Activated T-cell treated with anti-CD3 and anti-CD28 coated beads, Interleukin-2, amount 50 U/mL, for 1 hour (primary cell): ENCODE measurements at regions not wholly inside any gene's neighbourhood (a gene's known extent, or its start where the extent isn't known, plus 50 kb on each side); places are given as distances from the start of the nearest gene placed in this dataset.

Experiments used
- DNase-seq: peaks from one replicate; pipeline ENCODE4 v3.0.0-alpha.2; 2020

DNA sequence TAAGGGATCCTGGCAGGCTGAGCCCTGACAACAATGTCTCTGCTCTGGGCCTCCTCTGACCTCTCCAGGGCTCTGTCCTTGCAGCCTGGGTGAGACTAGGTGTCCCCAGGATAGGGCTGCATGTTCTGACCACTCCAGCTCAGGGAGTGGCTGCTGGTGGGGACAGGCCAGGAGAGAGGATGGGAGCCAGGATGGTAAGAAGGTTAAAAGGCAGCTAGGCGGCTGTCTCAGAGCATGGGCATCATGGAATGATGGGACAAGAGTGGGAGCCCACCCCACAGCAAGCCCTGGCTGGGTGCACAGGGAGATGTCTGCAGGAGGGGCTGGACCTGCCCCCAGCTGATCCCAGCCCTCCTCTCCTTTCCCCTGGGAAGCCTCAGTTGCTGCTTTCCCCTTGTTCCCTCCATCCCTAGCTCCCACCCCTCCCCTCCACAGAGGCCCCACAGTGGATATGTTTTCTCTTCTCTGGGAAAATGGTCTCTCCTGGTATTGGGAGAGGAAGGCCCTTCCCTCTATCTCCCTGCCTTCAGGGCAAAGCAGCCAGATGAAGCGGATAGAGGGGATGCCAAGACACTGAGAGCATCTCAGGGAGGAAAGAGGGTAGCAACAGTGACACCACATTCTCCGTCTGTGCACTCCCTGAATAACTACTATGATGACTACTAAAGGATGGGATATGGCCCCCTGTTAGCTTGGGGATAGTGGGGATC, 334.3 kb downstream of the DYSF start:
- DNase-seq: no peak

DNA sequence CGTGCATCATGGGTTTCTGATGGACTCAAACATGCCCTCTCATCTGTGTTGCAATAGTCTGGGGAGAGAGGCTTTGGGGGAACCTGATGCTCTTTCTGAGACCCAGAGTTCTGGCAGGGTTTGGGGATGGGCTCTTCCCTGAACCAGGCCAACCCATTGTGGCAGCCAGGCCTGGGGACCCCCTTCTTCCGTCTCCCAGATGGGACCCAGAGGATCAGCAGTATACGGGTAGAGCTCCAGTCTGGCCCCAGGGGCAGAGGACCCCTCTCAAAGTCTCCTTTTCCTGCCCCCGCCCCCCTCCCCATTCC, 333.7 kb downstream of the DYSF start:
- DNase-seq: no peak

DNA sequence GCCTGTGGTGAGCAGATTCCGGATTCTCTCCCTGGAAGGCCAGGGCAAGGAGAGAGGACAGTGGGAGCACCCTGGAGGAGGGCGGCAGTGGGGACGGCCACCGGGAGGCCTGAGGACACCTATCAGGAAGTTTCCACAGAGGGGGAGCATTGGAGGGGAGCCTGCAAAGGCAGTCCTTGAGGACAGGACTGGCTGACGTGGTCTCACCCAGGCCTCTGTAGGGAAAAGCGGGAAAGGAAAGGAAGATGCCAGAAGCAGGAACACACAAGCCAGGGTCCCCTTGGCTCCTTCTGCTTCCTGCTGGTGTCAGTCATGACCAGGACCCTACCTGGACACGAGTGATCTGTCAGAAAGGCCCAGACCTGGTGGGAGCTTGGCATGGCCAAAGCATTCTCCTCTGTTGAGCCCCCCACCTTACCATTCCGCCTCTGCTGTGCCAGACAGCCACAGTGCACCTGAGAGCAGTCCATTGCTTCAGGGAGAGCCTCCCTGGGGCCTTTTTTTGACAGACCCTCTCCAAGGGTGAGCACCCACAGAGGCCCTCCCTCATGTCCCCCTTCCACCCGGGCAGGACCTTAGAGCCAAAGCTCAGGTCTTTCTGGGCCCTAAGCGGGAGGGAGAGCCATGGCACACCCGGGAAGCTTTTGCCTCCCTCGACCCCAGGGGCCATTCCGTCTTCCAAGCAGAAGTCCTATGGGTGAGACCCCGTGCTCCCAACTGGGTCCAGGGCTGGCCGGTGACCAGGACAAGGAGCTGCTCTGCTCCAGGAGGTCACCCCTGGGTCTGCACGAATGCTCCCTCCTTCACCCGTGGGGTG, 333.1 kb downstream of the DYSF start:
- DNase-seq: no peak

DNA sequence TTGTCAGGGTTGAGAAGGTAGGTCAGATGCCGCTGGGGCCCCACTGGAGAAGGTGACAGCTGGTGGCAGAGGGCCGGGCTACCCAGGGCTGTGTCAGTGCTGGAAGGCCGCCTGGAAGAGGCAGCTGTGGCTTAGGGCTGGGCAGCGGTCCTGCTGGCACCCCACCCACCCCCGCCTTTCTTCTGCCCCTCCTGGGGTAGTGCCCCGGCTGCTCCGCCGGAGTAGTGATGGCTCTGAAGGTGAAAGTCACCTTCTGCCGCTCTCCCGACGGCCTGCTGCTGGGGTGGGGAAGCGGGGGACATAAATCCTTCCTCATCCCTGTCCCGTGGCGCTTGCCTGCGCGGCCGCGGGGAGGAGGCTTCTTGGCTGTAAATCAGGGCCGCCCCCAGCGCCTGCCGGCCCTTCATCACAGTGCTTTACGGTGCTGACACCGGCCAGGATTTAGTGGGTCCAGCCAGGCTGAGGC, 332.2 kb downstream of the DYSF start:
- DNase-seq: no peak

DNA sequence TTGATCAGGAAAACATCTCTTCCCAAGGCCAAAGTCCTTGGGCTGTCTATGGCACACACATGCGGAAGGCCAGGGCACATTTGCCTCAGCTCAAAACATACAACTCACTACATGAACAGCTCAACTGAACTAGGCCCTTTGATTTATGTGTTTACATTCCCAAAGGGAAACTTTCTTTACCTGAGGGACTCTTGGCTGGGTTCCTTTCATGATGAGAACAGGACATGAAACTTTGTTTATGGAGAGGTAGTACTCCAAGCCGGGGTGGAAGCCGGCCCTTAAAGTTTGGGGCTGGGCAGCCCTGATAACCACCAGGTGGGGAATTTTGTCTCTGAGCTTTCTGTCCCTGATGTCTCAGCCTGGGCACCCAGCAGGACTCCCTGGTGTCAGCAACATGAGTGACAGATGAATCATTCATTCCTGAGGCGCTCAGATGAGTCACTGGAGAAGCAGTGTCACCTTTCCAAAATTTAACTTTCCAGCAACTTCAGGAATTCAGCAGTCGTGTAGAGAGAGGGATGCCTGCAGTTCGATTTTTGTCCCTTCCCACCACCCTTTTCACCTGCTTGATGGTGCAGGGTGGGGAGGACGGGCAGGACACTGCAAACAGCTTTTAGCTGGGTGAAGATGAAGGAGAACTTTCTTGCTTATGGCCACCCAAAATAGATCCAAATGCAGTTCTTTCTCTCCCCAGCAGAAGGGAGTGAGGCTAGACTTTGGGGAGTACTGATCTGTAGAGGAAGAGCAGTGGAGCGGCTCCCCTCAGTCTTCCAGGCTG, 331.6 kb downstream of the DYSF start:
- DNase-seq: no peak

DNA sequence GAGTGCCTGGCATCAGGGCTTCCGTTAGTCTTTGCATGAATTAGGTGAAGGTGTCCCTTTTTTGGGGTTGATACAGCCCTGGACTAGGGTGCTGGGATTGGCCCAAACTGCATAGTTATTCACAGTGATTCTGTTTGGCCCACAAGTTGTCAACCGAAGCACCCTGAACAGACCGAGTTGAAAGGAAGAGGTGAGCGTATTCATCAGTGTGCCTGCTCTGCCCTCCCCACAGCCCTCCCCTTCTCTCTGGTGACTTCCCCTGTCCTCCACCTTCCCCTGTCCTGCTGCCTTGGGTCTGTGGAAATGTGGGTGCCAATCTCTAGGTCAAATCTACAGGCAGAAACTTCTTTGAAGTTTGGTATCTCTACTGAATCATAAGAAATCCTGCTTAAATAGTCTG, 330.5 kb downstream of the DYSF start:
- no peak for DNase-seq

DNA sequence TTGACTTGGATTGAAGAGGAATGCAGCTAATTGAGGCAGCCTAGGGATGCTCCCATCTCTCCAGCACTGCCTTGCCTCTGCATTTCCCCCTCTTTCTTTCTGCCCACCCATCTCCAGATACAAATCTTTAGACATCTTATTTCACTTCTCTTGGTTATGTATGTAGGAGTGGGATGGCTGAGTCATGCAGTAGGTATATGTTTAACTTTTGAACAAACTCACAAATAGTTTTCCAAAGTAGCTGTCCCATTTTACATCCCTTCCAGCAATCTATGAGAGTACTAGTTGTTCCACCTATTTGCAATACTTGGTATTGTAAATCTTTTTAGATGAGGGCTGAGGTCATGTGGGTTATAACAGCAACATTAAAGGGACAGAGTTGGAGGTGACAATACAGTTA, 329.9 kb downstream of the DYSF start:
- DNase-seq: no peak

DNA sequence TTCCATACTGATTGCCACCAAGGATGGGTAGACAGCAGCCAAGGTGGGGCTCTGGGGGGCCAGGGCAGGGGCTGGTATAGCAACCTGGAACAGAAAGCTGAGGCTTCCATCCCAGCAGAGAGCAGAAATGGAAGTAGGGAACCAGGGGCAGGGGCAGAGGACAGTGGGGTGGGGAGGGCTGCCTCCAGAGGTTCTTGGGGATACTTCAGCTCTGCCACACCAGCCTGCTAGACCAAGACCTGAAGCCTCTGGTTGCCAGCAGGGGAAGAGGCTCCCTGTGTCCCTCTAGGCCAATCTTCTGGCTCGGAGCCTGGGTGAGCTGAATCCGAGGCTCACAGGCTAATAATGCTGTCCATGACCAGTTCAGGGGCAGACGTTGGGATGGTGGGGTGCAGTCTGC, 329.0 kb downstream of the DYSF start:
- no peak for DNase-seq

DNA sequence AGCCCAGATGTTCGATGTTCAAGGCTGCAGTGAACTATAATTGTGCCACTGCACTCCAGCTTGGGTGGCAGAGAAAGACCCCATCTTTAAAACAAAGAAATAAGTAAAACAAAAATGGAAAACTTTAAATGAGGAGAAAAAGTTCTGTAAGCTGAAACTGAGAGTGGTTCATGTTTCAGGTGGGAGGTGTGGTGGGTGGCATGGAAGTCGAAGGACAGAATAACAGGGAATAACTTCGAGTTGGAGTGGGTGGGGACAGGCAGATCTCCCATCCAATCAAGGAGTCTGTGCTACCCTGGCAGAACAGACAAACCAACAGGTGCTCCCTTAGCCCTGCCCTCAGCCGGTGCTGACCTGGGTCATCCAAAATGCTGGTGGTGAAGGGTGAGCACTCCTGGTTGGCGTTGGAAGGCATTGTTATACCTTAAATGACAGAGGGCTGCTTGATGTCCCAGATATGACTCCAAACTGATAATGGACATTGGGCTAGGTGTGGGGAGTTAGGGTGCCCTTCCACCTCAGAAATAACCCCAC, 328.4 kb downstream of the DYSF start:
- DNase-seq: no peak

DNA sequence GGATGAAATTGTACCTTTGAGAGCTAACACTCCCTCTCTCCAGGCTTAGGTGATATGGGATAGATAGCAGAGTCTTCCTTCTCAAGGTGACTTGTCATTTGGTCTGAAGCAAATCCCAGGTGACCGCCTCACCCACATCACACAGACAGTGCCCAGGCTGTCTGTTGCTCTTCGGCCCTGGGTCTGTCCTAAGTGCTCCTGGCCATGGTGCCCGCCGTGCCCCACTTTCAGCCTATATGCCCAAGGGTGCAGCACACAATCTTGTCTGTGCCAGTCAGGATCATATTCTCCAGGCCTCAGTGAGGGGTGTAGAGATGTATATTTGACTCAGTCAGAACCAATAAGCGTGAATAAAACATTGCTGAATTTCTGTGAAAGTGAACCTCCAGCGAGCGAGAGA, 326.8 kb downstream of the DYSF start:
- DNase-seq: no peak

DNA sequence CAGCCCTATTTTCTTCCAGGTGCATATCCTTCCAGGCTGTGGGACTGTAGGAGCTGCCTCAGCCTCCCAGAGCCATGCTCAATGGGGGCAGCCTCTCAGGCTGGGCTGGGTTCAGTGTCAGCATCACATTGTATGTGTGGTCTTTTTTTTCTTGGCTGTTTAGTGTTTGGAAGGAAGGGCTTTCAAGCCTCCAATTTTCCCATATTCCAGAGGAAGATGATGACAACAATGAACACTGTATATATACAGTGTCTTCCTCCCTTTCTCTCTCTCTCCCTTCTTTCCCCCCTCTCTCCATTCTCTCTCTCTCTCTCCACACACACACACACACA, 326.4 kb downstream of the DYSF start:
- DNase-seq: no peak

DNA sequence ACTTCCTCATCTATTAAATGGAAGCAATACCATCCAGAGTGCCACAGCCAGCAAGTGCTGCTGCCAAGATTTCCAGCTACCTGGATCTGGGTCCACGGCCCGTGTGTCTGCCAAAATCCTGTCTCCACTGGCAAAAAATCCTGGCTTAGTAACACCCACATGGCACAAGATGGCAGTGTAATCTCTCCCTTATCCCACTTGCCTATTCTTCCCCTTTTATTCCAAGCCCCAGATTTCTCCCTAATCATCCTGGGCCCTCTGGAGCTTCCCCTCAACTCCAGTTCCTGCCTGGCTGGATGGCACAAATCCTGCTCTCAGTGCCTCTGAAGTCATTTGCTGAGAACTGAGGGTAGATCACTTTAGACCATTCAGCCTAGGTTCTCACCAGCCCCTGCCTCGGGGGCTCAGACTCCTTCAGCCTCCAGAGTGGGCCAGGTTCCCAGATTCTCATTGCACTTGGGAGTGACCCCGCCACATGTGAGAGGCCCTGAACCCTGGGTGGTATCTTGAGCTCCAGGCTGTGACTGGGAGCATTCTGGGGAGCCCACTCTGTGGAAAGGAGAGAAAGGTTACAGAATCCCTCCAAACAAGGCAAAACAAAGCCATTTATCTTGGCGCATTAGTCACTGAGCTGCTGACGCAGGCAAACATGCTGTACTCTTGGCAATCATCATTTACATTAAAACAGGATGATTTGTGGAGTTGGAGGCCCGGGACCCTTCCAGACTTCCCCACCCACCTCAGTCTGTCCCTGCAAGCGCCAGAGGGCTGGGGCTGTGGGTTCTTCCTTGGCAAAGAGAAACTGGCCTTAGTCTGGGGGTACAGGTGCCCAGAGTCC, 325.8 kb downstream of the DYSF start:
- DNase-seq: no peak

DNA sequence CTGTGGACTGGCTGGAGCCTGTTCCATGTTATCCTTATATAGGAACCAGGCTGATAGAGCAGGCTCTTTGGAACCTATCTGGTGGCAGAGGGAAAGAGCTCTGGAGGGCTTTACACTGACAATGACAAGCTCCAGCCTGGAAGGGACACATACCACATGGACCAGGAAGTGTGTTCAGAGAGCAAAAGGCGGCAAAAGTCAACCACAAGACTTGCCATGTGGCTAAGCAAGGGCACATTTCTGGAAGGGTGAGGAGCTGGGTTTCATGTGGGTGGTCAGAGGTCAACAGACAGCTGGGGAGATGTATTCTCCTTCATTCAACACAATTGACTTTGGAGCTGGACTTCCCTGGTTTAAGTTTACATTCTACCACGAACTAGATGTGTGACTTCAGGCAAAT, 325.2 kb downstream of the DYSF start:
- DNase-seq: no peak

DNA sequence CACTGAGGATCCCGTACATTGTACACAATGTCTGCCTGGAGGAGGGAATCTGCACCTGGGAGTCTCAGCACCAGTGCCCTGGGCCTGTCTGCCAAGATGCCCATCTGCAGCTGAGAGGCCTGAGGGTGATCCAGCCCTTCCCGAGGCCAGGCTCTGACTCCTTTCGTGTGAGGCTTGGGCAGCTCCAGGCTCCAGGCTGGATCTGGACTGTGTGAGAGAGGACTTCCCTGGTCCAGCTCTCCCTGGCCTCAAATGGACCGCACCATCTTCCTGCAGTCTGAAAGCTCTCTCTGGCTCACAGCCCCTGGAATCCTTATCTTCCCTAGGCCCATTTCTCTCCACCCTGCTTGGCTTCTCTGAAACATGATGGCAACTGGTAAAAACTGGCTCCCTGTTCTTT, 324.6 kb downstream of the DYSF start:
- no peak for DNase-seq

DNA sequence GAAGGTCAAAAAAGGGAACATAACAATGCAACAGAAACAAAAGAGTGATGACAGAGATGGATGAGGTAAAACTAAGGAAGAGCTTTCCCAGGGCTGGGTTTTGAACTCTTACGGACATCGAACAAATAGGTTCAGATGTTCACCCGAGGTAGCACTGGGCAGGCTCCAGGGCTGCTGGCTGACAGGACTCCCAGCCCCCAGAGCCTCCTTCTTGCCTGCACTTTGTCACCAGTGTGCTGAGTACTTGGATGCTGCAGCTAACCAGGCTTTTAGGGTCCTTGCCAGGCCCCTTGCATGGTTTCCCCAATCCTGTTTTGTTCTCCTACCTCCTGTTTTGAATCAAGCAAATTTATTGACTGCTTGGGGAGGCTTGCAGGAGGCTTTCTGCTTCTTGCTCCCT, 322.9 kb downstream of the DYSF start:
- no peak for DNase-seq

DNA sequence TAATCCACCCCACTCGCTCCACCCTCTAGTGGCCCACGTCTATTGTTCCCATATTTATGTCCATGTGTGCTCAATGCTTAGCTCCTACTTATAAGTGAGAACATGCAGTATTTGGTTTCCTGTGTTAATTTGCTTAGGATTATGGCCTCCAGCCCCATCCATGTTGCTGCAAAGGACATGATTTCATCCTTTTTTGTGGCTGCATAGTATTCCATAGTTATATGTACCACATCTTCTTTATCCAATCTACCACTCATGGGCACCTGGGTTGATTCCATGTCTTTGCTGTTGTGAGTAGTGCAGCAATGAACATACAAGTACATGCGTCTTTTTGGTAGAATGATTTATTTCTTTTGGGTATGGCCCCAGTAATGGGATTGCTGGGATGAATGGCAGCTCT, 319.9 kb downstream of the DYSF start:
- DNase-seq: no peak

DNA sequence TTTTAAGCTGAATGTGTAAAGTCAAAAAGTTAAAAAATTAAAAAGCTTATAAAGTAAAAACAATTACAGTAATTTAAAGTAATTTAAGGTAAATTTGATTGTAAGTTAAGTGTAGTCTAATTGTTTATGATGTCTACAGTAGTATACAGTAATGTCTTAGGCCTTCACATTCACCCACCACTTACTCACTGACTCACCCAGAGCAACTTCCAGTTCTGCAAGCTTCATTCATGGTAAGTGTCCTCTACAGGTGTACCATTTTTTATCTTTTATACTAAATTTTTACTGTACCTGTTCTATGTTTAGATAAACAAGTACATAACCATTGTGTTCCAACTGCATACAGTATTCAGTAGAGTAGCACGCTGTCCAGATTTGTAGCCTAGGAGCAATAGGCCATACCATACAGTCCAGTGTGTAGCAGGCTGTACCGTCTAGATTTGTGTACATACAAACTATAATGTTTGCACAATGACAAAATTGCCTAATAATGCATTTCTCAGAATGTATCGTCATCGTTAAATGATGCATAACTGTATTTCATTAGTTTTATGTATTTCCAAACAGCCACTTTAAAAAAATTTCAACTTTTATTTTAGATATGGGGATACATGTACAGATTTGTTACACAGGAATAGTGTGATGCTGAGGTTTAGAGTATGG, 319.3 kb downstream of the DYSF start:
- DNase-seq: no peak

DNA sequence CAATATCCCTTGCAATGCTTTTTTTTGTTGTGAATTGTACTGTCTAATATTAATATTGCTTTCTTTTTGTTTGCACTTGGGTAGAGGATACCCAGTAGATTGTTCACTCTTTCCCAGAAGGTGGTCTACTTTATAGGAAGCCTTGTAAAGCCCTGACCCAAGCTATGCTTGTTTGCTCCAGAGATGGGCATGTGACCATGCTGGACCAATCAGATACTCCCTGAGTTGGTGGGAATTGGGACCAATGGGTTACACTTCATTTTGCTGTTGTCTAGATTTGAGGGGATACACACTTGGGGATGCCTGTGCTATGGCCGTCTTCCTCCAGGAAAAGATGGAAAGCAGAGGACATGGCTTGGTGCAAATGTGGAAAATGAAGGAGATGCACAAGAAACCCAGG, 314.3 kb downstream of the DYSF start:
- DNase-seq: no peak

DNA sequence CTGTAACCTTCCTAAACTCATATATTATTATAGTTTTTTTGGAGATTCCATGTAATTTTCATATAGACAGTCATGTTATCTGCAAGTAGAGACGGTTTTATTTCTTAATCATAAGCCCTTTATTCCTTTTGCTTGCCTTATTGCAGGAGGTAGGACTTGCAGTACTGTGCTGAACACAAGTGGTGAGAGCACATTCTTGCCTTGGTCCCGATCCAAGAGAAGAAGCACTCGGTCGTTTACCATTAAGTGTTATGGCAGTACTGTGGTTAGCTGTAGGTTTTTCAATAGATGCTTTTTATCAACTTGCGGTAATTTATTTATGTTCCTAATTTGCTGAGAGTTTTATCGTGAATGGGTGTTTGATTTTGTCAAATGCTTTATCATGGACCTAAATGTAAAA, 305.7 kb downstream of the DYSF start:
- no peak for DNase-seq

DNA sequence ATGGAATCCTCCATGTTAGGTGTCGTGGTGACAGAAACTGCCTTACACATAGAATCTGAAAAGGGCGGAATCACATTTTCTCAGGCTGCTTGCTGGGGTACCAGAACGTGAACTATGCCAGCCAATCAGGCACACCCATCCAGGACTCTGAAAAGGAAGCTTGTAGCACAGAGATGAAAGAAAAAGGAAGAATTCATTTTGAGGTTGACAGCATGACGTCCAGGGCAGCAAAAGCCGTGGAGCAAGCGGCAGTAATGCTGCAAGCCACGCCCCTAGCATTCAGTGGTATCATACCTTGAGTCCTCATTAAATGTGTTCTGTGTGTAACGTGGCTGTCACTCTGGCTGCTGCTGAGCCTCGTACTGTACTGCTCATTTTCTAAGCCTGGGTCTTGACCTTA, 304.0 kb downstream of the DYSF start:
- no peak for DNase-seq

DNA sequence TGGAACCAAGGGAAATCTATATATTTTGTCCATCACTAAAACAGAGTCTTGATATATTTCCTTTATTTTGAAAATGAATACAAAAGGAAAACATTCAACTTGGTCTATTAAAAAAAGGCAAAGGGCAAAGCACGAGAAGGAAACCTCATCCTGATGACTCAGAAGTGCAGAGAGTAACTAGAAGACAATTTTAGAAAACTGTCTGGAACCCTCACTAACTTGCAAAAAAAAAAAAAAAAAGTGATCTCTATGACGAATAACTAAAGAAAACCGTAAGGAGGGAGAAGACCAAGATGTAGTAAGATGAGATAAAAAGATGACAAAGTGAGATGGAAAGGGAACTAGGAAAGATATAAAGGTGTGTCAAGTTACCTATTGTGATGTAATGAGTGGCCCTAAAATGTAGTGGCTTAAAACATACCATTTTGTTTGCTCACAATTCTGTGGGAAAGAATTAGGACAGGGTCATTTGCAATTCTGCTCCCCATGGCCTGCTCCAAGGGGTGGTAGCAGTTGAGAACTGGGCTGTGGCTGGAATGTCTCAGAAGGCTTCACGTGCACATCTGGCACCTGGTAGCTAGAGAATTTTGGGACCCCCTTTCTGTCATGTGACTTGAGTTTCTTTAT, 303.0 kb downstream of the DYSF start:
- no peak for DNase-seq

DNA sequence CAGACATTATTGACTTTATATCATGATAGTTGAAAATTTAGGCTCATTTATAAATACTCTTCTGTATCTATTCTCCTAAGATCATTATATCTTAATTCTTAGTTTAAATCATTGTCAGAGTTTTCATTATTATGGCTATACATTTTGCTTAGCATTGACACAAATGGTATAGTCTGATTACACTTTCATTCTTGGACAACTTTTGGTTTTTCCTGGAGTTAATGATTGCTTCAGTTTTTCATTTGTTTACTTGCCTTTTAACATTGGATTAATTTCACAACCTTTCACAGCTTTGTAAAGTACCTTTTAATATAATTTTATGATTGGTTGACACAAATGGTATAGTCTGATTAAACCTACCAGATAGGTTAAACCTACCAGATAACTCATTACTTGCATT, 298.2 kb downstream of the DYSF start:
- no peak for DNase-seq
